ENCODE measurements at regions not wholly inside any gene's neighbourhood (a gene's known extent, or its start where the extent isn't known, plus 50 kb on each side); places are given as distances from the start of the nearest gene placed in this dataset.

GRCh38 chr2:6674381-6674780 is 191.3 kb downstream of the CMPK2 start:
- Histone ChIP-seq H3K4me3 (ENCODE audit: insufficient read depth, low read depth, low read length) (no peak overlapping the region), H3K27ac (ENCODE audit: low read depth, low read length) (peak overlapping the region; percentile 26), H3K9me3 (ENCODE audit: insufficient read depth, low read depth, low read length) (no peaks in the 10 kb centered on the region), H3K79me2 (ENCODE audit: insufficient read depth, low read length) (no peaks in the 10 kb centered on the region), H4K20me1 (ENCODE audit: insufficient read depth, low read length) (no peaks in the 10 kb centered on the region), H2AFZ (ENCODE audit: low read depth, low read length) (peak overlapping the region; percentile 71), H3K27me3 (ENCODE audit: insufficient read depth, low read length) (no peaks in the 10 kb centered on the region), H3K36me3 (ENCODE audit: insufficient read depth, low read length) (no peaks in the 10 kb centered on the region), H3K4me2 (ENCODE audit: low read length) (peak overlapping the region; percentile 22), H3K9ac (ENCODE audit: low read length) (no peak overlapping the region), H3K4me1 (ENCODE audit: insufficient read depth, low read length) (peaks cover 7% of the 10 kb centered on the region)
- Mint-ChIP-seq H3K27ac (ENCODE audit: unreplicated experiment) (no peak overlapping the region), H3K27me3 (ENCODE audit: low read depth, unreplicated experiment) (no peaks in the 10 kb centered on the region), H3K9me3 (ENCODE audit: unreplicated experiment) (no peaks in the 10 kb centered on the region), H3K4me1 (ENCODE audit: low read depth, unreplicated experiment) (peaks cover 4% of the 10 kb centered on the region), H3K36me3 (ENCODE audit: low read depth, unreplicated experiment) (no peaks in the 10 kb centered on the region), H3K4me3 (ENCODE audit: unreplicated experiment) (no peak overlapping the region)
- DNase-seq (ENCODE audit: low read depth) (peak; percentile 73), FAIRE-seq (no peak)
- TF ChIP-seq EZH2 (IDR thresholded peaks at IDR 0.05; ENCODE audit: insufficient read depth, low read length), result no peak
- TF ChIP-seq CTCF (IDR thresholded peaks at IDR 0.05; ENCODE audit: insufficient read depth, low read depth, low read length), result no peak

GRCh38 chr2:6675791-6676190 is 189.9 kb downstream of the CMPK2 start:
- no peak for TF ChIP-seq EZH2 (IDR thresholded peaks at IDR 0.05; ENCODE audit: insufficient read depth, low read length)
- TF ChIP-seq CTCF (IDR thresholded peaks at IDR 0.05; ENCODE audit: insufficient read depth, low read depth, low read length), result no peak
- Histone ChIP-seq H3K27ac (ENCODE audit: low read depth, low read length) (no peak overlapping the region), H3K9ac (ENCODE audit: low read length) (no peak overlapping the region), H3K27me3 (ENCODE audit: insufficient read depth, low read length) (no peaks in the 10 kb centered on the region), H3K4me2 (ENCODE audit: low read length) (no peak overlapping the region), H3K4me3 (ENCODE audit: insufficient read depth, low read depth, low read length) (no peak overlapping the region), H4K20me1 (ENCODE audit: insufficient read depth, low read length) (no peaks in the 10 kb centered on the region), H2AFZ (ENCODE audit: low read depth, low read length) (no peak overlapping the region), H3K36me3 (ENCODE audit: insufficient read depth, low read length) (no peaks in the 10 kb centered on the region), H3K4me1 (ENCODE audit: insufficient read depth, low read length) (peaks cover 7% of the 10 kb centered on the region), H3K79me2 (ENCODE audit: insufficient read depth, low read length) (no peaks in the 10 kb centered on the region), H3K9me3 (ENCODE audit: insufficient read depth, low read depth, low read length) (no peaks in the 10 kb centered on the region)
- H3K36me3 Mint-ChIP-seq (ENCODE audit: low read depth, unreplicated experiment), result no peaks in the 10 kb centered on the region
- no peaks in the 10 kb centered on the region for H3K9me3 Mint-ChIP-seq (ENCODE audit: unreplicated experiment)
- H3K4me3 Mint-ChIP-seq (ENCODE audit: unreplicated experiment), result no peak overlapping the region
- DNase-seq (ENCODE audit: low read depth) (no peak), FAIRE-seq (no peak)
- H3K27me3 Mint-ChIP-seq (ENCODE audit: low read depth, unreplicated experiment), result no peaks in the 10 kb centered on the region
- peaks cover 4% of the 10 kb centered on the region for H3K4me1 Mint-ChIP-seq (ENCODE audit: low read depth, unreplicated experiment)
- no peak overlapping the region for H3K27ac Mint-ChIP-seq (ENCODE audit: unreplicated experiment)

- no peak overlapping the region for H3K27ac Mint-ChIP-seq (ENCODE audit: unreplicated experiment)
- H3K4me3 Mint-ChIP-seq (ENCODE audit: unreplicated experiment), result no peak overlapping the region
- TF ChIP-seq EZH2 (IDR thresholded peaks at IDR 0.05; ENCODE audit: insufficient read depth, low read length), result no peak
- TF ChIP-seq CTCF (IDR thresholded peaks at IDR 0.05; ENCODE audit: insufficient read depth, low read depth, low read length), result no peak
- no peak for FAIRE-seq
- DNase-seq (ENCODE audit: low read depth), result peak; percentile 26
- H3K36me3 Mint-ChIP-seq (ENCODE audit: low read depth, unreplicated experiment), result no peaks in the 10 kb centered on the region
- H3K9me3 Mint-ChIP-seq (ENCODE audit: unreplicated experiment), result no peaks in the 10 kb centered on the region
- no peak overlapping the region for H2AFZ ChIP-seq (ENCODE audit: low read depth, low read length)
- no peaks in the 10 kb centered on the region for H3K79me2 ChIP-seq (ENCODE audit: insufficient read depth, low read length)
- peaks cover 7% of the 10 kb centered on the region for H3K4me1 ChIP-seq (ENCODE audit: insufficient read depth, low read length)
- H3K4me2 ChIP-seq (ENCODE audit: low read length), result no peak overlapping the region
- no peak overlapping the region for H3K9ac ChIP-seq (ENCODE audit: low read length)
- no peaks in the 10 kb centered on the region for H3K36me3 ChIP-seq (ENCODE audit: insufficient read depth, low read length)
- no peak overlapping the region for H3K27ac ChIP-seq (ENCODE audit: low read depth, low read length)
- H3K4me3 ChIP-seq (ENCODE audit: insufficient read depth, low read depth, low read length), result no peak overlapping the region
- no peaks in the 10 kb centered on the region for H4K20me1 ChIP-seq (ENCODE audit: insufficient read depth, low read length)
- H3K27me3 Mint-ChIP-seq (ENCODE audit: low read depth, unreplicated experiment), result no peaks in the 10 kb centered on the region
- peaks cover 4% of the 10 kb centered on the region for H3K4me1 Mint-ChIP-seq (ENCODE audit: low read depth, unreplicated experiment)
- H3K9me3 ChIP-seq (ENCODE audit: insufficient read depth, low read depth, low read length), result no peaks in the 10 kb centered on the region
- no peaks in the 10 kb centered on the region for H3K27me3 ChIP-seq (ENCODE audit: insufficient read depth, low read length)
Observed at GRCh38 chr2:6676241-6676640, 189.5 kb downstream of the CMPK2 start.
